SJSA1 (cell line): ENCODE measurements at regions not wholly inside any gene's neighbourhood (a gene's known extent, or its start where the extent isn't known, plus 50 kb on each side); places are given as distances from the start of the nearest gene placed in this dataset.

Experiments
- DNase-seq, 2 experiments: peaks; one replicate each; pipeline ENCODE4 v3.0.0-alpha.2; 2015 to 2020; ENCODE audit warnings: low spot score in 2 of 2, low read depth in 1 of 2
- H3K27ac ChIP-seq: fragments of 250-450 bp; sonication (Bioruptor Pico); 2 replicates; pipeline ENCODE4 v1.5.1; 2020; ENCODE audit warnings: mild to moderate bottlenecking, moderate library complexity
- H3K27me3 ChIP-seq: fragments of 250-450 bp; sonication (Bioruptor Pico); replicated peaks from 2 replicates; pipeline ENCODE4 v1.5.1; 2020; ENCODE audit warnings: mild to moderate bottlenecking, moderate library complexity
- H3K36me3 ChIP-seq: fragments of 250-450 bp; sonication (Bioruptor Pico); 2 replicates; pipeline ENCODE4 v1.5.1; 2020; ENCODE audit warnings: mild to moderate bottlenecking
- H3K4me1 ChIP-seq: fragments of 250-450 bp; sonication (Bioruptor Pico); replicated peaks from 2 replicates; pipeline ENCODE4 v1.6.1; 2021; ENCODE audit warnings: mild to moderate bottlenecking
- H3K4me3 ChIP-seq: fragments of 250-450 bp; sonication (Bioruptor Pico); 2 replicates; pipeline ENCODE4 v1.5.1; 2020; ENCODE audit warnings: mild to moderate bottlenecking
- H3K9me3 ChIP-seq: fragments of 250-450 bp; sonication (Bioruptor Pico); replicated peaks from 2 replicates; pipeline ENCODE4 v1.5.1; 2020; ENCODE audit warnings: mild to moderate bottlenecking

DNA sequence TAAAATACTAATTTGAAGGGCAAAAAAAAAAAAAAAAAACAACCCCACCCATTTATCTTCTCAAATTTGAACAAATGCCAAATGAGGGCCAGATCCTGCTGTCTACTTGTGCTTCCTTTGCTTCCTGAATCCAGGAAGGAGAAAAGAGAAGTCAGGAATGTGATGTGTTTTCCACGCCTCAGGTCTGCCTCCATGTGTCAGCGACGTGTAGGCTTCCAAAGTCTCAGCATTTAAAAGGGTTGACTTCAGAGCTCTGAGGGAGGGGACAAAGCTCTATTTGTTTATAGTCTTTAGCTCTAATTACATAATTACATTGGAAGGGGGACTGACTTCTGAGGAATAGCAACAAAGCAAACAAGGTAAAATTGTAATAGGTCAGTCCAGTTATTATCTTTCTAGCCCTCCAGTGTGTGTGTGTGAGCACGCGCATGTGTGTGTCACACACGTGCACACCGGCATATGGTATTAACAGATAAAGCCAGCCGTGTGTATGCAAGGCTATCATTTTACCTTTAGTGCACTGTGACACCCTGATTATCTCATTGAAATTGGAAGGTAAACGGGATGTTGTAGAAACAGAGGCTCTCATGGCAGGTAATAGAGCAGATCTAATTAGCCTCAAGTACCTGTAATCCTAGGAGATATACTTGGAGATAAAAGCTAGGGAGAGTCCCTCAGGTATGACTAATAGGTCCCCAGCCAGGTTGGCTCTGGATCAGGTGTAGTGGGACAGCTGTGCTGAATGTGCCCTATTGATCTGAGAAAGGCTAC is 911.4 kb upstream of the ZEB2 start:
- no peaks in the 10 kb centered on the region for H3K27me3 ChIP-seq
- no peaks in the 10 kb centered on the region for H3K4me1 ChIP-seq
- H3K36me3 ChIP-seq: no peaks in the 10 kb centered on the region
- H3K27ac ChIP-seq: no peak overlapping the region
- no peak for DNase-seq
- no peaks in the 10 kb centered on the region for H3K9me3 ChIP-seq
- H3K4me3 ChIP-seq: no peak overlapping the region

DNA sequence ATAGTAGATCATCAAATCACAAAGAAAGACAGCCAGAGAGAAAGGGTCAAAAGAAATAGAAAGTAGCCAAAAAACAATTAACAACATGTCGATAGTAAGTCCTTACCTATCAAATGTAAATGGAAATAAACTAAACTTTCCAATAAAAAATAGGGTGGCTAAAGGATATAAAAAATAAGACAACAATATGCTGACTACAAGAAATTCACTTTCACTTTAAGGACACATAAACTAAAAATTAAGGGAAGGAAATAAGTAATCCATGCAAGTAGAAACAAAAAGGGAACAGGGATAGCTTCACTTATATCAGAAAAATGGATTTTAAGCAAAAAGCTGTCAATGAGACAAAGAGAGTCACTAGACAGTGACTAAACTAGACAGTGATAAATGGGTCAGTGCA is 903.9 kb upstream of the ZEB2 start:
- no peak for DNase-seq
- Histone ChIP-seq H3K9me3 (no peaks in the 10 kb centered on the region), H3K27ac (no peak overlapping the region), H3K36me3 (no peaks in the 10 kb centered on the region), H3K27me3 (no peaks in the 10 kb centered on the region), H3K4me3 (no peak overlapping the region), H3K4me1 (no peaks in the 10 kb centered on the region)

DNA sequence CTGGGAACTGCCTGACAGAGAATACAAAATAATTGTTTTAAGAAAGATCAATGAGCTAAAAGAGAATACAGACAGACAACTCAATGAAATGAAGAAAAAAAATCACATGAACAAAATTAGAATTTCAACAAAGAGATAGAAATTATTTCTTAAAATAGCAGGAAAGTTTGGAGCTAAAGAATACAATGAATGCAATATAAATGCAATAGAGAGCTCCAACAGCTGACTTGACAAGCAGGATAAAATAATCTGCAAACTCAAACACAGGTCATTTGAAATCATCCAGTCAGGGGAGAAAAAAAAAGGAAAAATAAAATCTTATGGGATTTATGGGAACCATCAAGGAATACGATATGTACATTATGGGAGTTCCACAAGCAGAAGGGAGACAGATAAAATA is 902.7 kb upstream of the ZEB2 start:
- Histone ChIP-seq H3K4me1 (no peaks in the 10 kb centered on the region), H3K9me3 (no peaks in the 10 kb centered on the region), H3K27ac (no peak overlapping the region), H3K27me3 (no peaks in the 10 kb centered on the region), H3K36me3 (no peaks in the 10 kb centered on the region), H3K4me3 (no peak overlapping the region)
- no peak for DNase-seq

DNA sequence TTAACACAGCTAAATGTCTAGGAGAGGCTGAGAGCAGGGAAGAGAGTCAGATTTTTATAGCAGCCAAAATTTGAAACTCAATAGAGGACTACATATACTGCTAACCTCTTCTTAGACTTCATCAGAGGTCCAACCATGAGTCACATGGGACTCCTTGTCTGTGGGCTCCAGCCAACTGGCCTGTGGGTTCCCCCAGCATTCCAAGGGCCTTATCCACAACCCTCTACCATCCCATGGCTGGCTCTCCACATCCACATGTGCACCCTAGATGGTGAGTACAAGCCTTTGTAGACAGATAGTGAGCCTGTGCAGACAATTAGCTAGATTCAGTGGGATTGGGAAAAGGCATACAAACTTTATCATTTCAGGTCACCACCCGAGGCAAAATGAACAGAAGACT is 901.9 kb upstream of the ZEB2 start:
- Histone ChIP-seq H3K4me3 (no peak overlapping the region), H3K27ac (no peak overlapping the region), H3K9me3 (no peaks in the 10 kb centered on the region), H3K4me1 (no peaks in the 10 kb centered on the region), H3K36me3 (no peaks in the 10 kb centered on the region), H3K27me3 (no peaks in the 10 kb centered on the region)
- no peak for DNase-seq

DNA sequence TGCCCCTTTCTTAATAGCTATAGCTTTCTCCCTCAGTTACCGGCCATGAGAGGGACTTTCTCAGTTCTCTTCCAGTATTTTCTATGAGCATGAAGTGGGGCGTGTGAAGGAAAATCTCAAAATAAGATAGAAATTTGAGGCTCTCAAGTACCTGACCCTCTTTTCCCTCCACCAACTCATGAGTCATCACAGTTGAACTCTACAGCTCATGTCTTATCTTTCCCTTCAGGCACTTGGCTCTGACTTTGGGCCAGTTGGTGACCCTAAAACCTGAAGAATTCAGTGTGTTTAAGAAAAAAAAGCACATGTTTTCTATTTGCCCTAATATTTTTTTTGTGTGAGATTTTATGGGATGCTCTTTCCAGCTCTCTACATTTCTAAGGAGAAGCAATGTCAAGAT is 896.7 kb upstream of the ZEB2 start:
- Histone ChIP-seq H3K27me3 (no peaks in the 10 kb centered on the region), H3K27ac (no peak overlapping the region), H3K9me3 (no peaks in the 10 kb centered on the region), H3K4me1 (no peaks in the 10 kb centered on the region), H3K36me3 (no peaks in the 10 kb centered on the region), H3K4me3 (no peak overlapping the region)
- DNase-seq: no peak

DNA sequence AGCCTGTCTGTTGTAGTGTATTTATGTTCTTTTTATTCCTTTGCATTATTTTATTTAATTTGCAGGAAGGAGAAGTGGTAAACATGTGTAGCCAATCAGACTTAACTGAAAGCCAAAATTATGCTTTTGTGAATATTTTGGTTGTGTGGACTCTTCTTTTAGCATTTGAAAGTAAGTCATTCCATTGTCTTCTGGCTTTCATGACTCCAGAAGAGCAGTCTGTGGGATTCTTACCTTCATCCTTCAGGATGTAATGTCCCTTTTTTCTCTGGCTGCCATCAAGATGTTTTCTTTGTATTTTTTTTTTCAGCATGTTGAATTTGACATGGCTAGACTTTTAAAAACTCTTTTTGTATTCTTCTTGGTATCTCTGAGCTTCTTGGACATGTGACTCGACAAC is 895.2 kb upstream of the ZEB2 start:
- H3K27me3 ChIP-seq: no peaks in the 10 kb centered on the region
- no peak overlapping the region for H3K27ac ChIP-seq
- no peak for DNase-seq
- no peaks in the 10 kb centered on the region for H3K9me3 ChIP-seq
- H3K36me3 ChIP-seq: no peaks in the 10 kb centered on the region
- H3K4me3 ChIP-seq: no peak overlapping the region
- no peaks in the 10 kb centered on the region for H3K4me1 ChIP-seq

DNA sequence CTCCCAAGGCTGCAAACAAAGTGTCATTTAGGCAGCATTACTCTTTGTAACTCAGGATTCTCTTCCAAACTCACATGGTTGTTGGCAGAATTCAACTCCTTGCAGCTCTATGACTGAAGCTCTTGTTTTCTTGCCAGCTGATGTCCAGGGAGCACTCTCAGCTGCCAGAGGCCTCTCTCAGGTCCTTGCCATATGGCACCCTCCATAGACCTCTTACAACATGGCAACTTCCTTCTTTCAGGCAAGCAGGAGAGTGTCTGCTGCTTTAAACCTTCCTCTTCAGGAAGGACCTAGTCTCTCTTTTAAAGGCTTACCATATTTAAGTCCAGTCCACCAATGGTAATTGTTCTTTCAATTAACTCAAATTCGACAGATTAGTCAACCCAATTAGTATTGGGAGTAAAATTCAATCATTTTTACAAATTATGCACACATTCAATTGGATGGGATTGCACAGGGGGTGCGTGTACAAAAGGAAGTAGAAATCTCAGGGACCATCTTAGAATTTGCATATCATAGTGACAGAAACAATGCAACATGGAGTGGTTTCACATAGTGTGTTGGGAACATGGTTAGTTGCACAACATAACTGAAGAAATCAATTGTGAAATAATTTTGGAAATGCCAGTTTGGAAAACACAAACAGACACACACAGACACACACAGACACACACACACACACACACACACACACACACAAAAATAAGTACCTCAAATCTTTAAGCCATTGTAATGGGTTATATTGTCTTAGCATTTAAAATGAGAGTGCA is 893.5 kb upstream of the ZEB2 start:
- DNase-seq: no peak

DNA sequence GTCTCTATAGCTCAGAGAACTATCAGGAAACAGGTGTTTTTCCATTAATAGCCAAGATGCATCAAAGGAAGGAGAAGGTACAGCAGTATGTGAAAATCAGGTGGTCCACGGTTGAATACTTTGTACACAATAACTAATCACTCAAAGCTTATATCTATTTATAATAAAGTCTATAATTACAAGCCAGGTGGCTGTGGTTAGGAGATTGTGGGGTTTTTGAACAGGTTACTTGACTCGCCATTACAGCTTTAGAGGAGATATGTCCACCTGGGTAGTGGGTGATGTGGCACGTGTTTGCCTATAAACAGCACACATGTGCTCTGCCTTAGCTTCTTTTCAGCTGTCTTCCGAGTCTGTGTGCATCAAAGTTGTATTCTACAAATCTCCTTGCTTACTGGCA is 892.2 kb upstream of the ZEB2 start:
- Histone ChIP-seq H3K9me3 (no peaks in the 10 kb centered on the region; the same call in 1 of the 2 replicates), H3K36me3 (no peaks in the 10 kb centered on the region), H3K27me3 (no peaks in the 10 kb centered on the region), H3K27ac (no peak overlapping the region), H3K4me3 (no peak overlapping the region), H3K4me1 (no peaks in the 10 kb centered on the region)
- DNase-seq: no peak

More for the DNA sequence above, 893.5 kb upstream of the ZEB2 start:
- Histone ChIP-seq H3K9me3 (no peaks in the 10 kb centered on the region), H3K4me1 (no peaks in the 10 kb centered on the region), H3K4me3 (no peak overlapping the region), H3K27ac (no peak overlapping the region), H3K36me3 (no peaks in the 10 kb centered on the region), H3K27me3 (no peaks in the 10 kb centered on the region)

DNA sequence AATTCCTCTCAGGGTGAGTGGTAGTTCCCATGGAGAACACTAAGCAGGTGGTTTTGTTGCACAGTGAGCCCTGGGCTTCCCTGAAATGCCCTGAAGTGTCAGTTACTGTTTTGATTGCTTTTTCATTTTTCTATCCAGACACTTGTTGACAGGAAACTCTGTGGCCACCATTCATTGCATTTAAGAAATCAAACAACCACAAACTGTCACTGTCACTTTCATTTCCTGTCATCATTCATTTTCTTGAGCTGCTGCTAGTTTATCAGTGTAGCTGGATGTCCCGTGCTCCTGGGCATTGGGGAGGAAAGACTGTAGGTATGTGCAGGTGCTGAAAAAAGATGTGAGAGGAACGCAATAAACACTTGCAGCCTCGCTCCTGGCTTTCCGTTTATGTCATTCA is 891.6 kb upstream of the ZEB2 start:
- Histone ChIP-seq H3K36me3 (no peaks in the 10 kb centered on the region), H3K27me3 (no peaks in the 10 kb centered on the region), H3K27ac (no peak overlapping the region), H3K9me3 (no peaks in the 10 kb centered on the region; the same call in 1 of the 2 replicates), H3K4me1 (no peaks in the 10 kb centered on the region), H3K4me3 (no peak overlapping the region)
- no peak for DNase-seq

DNA sequence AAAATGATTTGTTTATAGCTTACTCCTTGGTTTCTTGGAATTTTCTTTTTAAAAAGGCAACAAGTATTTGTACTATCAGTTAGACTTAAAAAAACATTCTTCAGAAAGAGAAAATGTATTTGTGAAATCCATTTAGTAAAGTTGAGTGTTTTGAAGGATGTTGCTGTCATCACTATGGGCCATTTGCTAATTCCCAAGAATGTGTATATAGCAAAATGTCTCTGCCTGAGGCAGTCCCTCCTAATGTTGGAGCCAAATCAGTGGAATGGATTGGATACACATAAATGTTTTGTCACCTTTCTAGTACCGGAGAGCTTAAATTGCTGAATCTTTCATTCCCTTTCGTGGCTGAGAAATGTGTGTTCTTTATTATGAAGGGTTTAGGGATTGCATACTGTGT is 890.2 kb upstream of the ZEB2 start:
- H3K36me3 ChIP-seq: no peaks in the 10 kb centered on the region
- no peaks in the 10 kb centered on the region for H3K27me3 ChIP-seq
- H3K9me3 ChIP-seq: no peaks in the 10 kb centered on the region; the same call in 1 of the 2 replicates
- H3K4me3 ChIP-seq: no peak overlapping the region
- no peak overlapping the region for H3K27ac ChIP-seq
- DNase-seq: no peak
- H3K4me1 ChIP-seq: no peaks in the 10 kb centered on the region

DNA sequence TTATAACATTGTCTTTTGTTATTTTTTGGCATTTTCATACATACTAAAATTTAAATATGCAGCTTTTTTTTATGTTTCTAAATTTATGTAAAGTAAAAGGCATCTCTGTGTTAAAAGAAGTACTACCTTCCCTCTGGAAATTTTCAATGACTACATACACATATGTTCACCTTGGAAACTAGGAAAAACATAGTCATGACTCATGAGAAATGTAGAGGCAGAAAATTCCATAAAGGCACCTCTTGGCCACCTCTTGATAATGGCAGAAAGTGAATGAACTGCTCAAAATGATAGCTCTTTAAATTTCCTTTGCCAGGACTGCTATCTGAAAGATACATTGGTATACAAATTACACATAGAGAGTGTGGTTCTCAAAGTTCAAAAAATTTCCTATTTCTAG is 889.1 kb upstream of the ZEB2 start:
- no peak overlapping the region for H3K4me3 ChIP-seq
- H3K9me3 ChIP-seq: no peaks in the 10 kb centered on the region; the same call in 1 of the 2 replicates
- H3K36me3 ChIP-seq: no peaks in the 10 kb centered on the region
- no peaks in the 10 kb centered on the region for H3K27me3 ChIP-seq
- H3K4me1 ChIP-seq: no peaks in the 10 kb centered on the region
- no peak for DNase-seq
- no peak overlapping the region for H3K27ac ChIP-seq

DNA sequence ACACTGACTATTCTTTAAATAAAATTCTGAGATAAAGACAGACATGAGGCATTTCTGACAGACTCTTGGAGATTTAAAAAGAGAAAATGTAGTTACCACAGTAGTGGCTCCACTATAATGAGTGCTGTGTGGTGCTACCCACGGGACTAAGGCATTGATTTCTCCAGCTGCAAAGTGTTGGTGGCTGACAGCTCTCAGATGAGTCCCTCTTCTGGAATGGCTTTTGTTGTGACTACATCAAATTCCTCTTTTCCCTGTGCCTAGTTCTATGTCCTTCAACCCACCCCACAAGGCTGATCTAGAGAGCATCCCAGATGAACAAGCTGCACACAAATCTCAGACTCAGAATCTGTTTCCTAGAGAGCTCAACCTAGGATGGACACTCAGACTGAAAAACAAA is 884.8 kb upstream of the ZEB2 start:
- H3K9me3 ChIP-seq: no peaks in the 10 kb centered on the region; the same call in 1 of the 2 replicates
- no peaks in the 10 kb centered on the region for H3K4me1 ChIP-seq
- no peaks in the 10 kb centered on the region for H3K27me3 ChIP-seq
- no peak for DNase-seq
- H3K36me3 ChIP-seq: no peaks in the 10 kb centered on the region
- H3K27ac ChIP-seq: no peak overlapping the region
- H3K4me3 ChIP-seq: no peak overlapping the region

DNA sequence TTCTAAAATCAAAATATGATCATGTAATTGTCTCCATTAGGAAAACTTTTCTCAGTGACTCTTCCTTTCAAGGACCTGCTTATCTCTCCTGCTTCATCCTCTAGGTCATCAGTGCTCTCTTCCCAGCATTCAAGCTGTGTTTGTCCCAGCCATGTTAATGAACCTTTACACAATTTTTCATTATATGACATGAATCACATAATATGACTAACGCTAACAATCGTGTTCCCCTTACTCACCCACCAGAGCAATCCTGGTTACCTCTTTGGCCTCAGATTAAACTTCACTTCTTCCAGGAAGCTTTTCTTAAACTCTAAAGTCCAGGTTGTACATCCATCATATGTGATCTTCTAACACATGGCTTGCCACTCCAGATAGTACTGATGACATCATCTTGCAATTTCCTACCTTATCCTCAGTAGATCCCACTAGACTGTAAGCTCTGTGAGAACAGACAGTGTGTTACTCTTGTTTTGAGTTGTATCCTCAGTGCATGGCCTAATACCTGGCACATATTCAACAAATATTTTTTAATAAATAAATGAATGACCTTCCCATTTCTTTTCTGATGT is 882.9 kb upstream of the ZEB2 start:
- Histone ChIP-seq H3K4me1 (no peaks in the 10 kb centered on the region), H3K9me3 (no peaks in the 10 kb centered on the region), H3K27ac (no peak overlapping the region), H3K36me3 (no peaks in the 10 kb centered on the region), H3K4me3 (no peak overlapping the region), H3K27me3 (no peaks in the 10 kb centered on the region)
- no peak for DNase-seq

DNA sequence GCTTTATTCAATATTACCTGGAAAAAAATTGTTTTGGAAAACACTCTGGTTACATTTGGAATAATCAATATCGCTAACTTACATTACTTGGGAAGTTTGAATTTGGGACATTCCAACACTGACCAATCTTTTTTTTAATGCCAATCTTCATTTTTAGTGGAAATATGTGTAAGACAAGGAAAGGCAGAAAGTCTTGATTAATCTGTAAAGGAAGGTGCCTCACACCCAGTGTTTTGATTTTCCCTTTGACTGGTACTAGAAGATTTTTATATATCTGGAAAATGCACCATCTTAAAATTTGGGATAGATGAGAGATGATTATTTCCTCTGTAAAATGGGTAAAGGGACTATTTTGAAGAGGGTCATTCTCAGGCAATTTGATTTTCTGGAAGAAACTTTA is 879.2 kb upstream of the ZEB2 start:
- Histone ChIP-seq H3K36me3 (no peaks in the 10 kb centered on the region), H3K27me3 (no peaks in the 10 kb centered on the region), H3K4me3 (no peak overlapping the region), H3K9me3 (no peaks in the 10 kb centered on the region), H3K4me1 (no peaks in the 10 kb centered on the region), H3K27ac (no peak overlapping the region)
- DNase-seq: no peak
